H1 (cell line): ENCODE measurements at regions not wholly inside any gene's neighbourhood (a gene's known extent, or its start where the extent isn't known, plus 50 kb on each side); places are given as distances from the start of the nearest gene placed in this dataset.

Experiments
- FOSL1 ChIP-seq: IDR thresholded peaks from 2 replicates; pipeline ENCODE4 v1.6.1; 2011; ENCODE audit warnings: mild to moderate bottlenecking, low read depth, low read length, moderate library complexity; ENCODE audit not compliant: insufficient read depth
- PHF8 ChIP-seq: fragments of 200-600 bp; sonication (generic); conservative IDR thresholded peaks from 2 replicates; pipeline ENCODE4 v1.7.1; 2012; ENCODE audit warnings: low read depth, mild to moderate bottlenecking, inconsistent platforms, low read length, moderate library complexity
- POLR2AphosphoS5 ChIP-seq: IDR thresholded peaks from 2 replicates; pipeline ENCODE4 v1.6.1; 2011; ENCODE audit warnings: low read depth, low read length
- SIX5 ChIP-seq: IDR thresholded peaks from 2 replicates; pipeline ENCODE4 v1.6.1; 2011; ENCODE audit warnings: mild to moderate bottlenecking, low read depth, low read length
- SUZ12 ChIP-seq: fragments of 200-600 bp; sonication (generic); IDR thresholded peaks from 2 replicates; pipeline ENCODE4 v1.6.1; 2012; ENCODE audit warnings: mild to moderate bottlenecking, inconsistent platforms, low read length, moderate library complexity, mixed read lengths

DNA sequence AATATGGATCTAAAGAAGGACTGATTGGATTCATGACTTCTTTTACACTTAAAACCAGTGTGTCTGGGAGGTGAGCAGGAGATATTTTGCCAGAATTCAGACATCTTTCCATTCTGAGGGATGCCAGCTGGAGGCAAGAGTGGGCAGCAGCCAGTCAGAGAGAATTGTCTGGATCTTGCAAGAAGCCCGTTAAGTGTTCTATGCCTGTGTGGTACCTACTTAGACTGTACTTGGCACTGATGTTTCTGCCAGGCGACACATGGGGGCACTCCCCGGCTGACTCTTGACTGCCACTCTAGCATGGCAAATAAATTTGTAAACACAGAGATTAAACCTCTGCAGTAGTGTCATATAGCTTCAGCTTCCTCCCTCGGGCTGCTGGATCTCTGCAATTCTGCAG is 247.7 kb downstream of the UTP18 start (continued):
- TF ChIP-seq SIX5 (no peak), PHF8 (no peak), POLR2AphosphoS5 (no peak), SUZ12 (no peak), FOSL1 (no peak)
